ENCODE measurements at regions not wholly inside any gene's neighbourhood (a gene's known extent, or its start where the extent isn't known, plus 50 kb on each side); places are given as distances from the start of the nearest gene placed in this dataset.

DNA sequence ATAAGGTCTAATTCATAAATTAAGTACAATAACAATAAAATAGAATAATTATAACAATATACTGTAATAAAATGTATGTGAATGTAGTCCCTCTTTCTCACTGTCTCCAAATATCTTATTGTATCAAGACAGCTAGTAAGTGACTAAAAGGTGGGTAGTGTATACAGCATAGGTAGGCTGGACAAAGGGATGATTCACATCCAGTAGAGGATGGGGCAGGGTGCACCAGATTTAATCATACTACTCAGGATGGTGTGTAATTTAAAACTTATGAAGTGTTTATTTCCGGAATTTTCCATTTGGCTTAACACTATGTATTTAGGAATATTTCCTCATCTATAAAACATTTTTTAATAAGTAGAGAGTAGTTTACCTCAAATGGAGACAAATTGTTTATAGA lies 876.1 kb upstream of the CADM2 start:
- TF ChIP-seq POLR2A (IDR thresholded peaks at IDR 0.05) = no peak
- TF ChIP-seq, protein P1, sequence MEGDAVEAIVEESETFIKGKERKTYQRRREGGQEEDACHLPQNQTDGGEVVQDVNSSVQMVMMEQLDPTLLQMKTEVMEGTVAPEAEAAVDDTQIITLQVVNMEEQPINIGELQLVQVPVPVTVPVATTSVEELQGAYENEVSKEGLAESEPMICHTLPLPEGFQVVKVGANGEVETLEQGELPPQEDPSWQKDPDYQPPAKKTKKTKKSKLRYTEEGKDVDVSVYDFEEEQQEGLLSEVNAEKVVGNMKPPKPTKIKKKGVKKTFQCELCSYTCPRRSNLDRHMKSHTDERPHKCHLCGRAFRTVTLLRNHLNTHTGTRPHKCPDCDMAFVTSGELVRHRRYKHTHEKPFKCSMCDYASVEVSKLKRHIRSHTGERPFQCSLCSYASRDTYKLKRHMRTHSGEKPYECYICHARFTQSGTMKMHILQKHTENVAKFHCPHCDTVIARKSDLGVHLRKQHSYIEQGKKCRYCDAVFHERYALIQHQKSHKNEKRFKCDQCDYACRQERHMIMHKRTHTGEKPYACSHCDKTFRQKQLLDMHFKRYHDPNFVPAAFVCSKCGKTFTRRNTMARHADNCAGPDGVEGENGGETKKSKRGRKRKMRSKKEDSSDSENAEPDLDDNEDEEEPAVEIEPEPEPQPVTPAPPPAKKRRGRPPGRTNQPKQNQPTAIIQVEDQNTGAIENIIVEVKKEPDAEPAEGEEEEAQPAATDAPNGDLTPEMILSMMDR (IDR thresholded peaks at IDR 0.05) = no peak

Measured in testis (tissue), 2 donors.